ENCODE measurements at regions not wholly inside any gene's neighbourhood (a gene's known extent, or its start where the extent isn't known, plus 50 kb on each side); places are given as distances from the start of the nearest gene placed in this dataset.

DNA sequence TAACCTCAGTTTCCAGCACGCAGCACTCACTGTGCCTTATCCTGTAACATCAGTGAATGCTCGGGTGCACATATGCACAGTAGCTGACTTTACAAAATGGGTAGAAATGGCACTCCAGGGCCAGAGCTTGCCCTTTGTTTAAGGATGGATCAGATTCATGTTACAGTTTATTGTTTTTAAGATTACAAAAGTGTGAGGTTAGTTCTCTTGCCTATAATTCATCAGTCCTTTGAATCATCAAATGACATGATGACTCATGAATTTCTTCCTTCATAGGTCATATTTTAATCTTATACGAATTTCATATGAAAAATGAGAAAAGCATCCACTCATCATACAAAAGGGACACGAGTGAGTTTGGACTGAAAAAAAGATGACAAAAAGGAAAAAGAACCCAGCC, 545.3 kb downstream of the GBE1 start:
- TF ChIP-seq, protein P1, sequence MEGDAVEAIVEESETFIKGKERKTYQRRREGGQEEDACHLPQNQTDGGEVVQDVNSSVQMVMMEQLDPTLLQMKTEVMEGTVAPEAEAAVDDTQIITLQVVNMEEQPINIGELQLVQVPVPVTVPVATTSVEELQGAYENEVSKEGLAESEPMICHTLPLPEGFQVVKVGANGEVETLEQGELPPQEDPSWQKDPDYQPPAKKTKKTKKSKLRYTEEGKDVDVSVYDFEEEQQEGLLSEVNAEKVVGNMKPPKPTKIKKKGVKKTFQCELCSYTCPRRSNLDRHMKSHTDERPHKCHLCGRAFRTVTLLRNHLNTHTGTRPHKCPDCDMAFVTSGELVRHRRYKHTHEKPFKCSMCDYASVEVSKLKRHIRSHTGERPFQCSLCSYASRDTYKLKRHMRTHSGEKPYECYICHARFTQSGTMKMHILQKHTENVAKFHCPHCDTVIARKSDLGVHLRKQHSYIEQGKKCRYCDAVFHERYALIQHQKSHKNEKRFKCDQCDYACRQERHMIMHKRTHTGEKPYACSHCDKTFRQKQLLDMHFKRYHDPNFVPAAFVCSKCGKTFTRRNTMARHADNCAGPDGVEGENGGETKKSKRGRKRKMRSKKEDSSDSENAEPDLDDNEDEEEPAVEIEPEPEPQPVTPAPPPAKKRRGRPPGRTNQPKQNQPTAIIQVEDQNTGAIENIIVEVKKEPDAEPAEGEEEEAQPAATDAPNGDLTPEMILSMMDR (conservative IDR thresholded peaks at IDR 0.05): no peak
- TF ChIP-seq ZFX (IDR thresholded peaks at IDR 0.05): no peak
